Thymus (tissue), 11 donors: ENCODE measurements at regions not wholly inside any gene's neighbourhood (a gene's known extent, or its start where the extent isn't known, plus 50 kb on each side); places are given as distances from the start of the nearest gene placed in this dataset.
"Not testable (repeated sequence)": the region's sequence is repeated elsewhere in the genome, so short reads cannot be mapped to it uniquely, and the experiment has no call there.

Source experiments
- DNase-seq, 9 donors: peaks; one replicate each; pipeline ENCODE4 v3.0.0-alpha.2; 2013; ENCODE audit warnings: low spot score in 9 of 9, low read depth in 6 of 9, missing footprints in 1 of 9
- H3K27ac ChIP-seq, 2 donors: one replicate each; pipeline ENCODE4 v1.5.1; 2013; ENCODE audit warnings: control low read depth in 1 of 2, low read depth in 1 of 2, low read length in 1 of 2, mild to moderate bottlenecking in 1 of 2, moderate library complexity in 1 of 2
- H3K27me3 ChIP-seq, 2 donors: one replicate each; pipeline ENCODE4 v1.5.1; 2013; ENCODE audit warnings: low read length in 1 of 2; ENCODE audit not compliant: control insufficient read depth in 2 of 2, insufficient read depth in 1 of 2
- H3K36me3 ChIP-seq, 2 donors: one replicate each; pipeline ENCODE4 v1.5.1; 2013; ENCODE audit warnings: low read length in 1 of 2, mild to moderate bottlenecking in 1 of 2, moderate library complexity in 1 of 2; ENCODE audit not compliant: control insufficient read depth in 2 of 2, insufficient read depth in 2 of 2
- H3K4me1 ChIP-seq, 2 donors: one replicate each; pipeline ENCODE4 v1.5.1; 2013; ENCODE audit warnings: low read length in 2 of 2; ENCODE audit not compliant: control insufficient read depth in 2 of 2, insufficient read depth in 2 of 2
- H3K4me3 ChIP-seq, 2 donors: one replicate each; pipeline ENCODE4 v1.5.1; 2013; ENCODE audit warnings: low read length in 2 of 2, control low read depth in 1 of 2, mild to moderate bottlenecking in 1 of 2
- H3K9me3 ChIP-seq, 2 donors: one replicate each; pipeline ENCODE4 v1.5.1; 2013; ENCODE audit warnings: low read length in 1 of 2, mild to moderate bottlenecking in 1 of 2; ENCODE audit not compliant: control insufficient read depth in 2 of 2, insufficient read depth in 1 of 2
- WGBS: extraction: QIAGEN DNeasy Blood & Tissue Kit; methylation state at CpG from one replicate; pipeline ENCODE4 v1.1.7; 2013; 5-methylcytosine and 5-hydroxymethylcytosine counted together
- donor health status: healthy.

DNA sequence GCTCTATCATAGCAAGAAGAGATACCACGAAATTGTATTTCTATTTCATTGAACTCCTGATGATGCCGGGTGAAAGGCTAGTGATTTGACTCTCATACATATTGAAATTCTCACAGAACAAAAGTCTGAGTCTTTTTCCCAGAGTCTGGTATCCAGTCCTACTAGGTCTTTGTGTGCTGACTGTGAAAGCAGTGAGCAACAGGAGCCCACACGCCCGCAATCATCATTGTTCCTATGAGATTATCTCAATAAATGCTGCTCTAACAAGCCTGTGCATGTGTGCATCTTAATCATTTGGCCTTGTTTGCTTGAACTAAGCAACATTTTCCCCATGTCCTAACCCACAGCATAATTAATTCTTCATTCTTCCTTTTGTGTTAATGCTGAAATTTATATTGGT is 1466.0 kb downstream of the CDH11 start:
- 78% methylated on average over 4 of the region's 4 CpGs for WGBS

DNA sequence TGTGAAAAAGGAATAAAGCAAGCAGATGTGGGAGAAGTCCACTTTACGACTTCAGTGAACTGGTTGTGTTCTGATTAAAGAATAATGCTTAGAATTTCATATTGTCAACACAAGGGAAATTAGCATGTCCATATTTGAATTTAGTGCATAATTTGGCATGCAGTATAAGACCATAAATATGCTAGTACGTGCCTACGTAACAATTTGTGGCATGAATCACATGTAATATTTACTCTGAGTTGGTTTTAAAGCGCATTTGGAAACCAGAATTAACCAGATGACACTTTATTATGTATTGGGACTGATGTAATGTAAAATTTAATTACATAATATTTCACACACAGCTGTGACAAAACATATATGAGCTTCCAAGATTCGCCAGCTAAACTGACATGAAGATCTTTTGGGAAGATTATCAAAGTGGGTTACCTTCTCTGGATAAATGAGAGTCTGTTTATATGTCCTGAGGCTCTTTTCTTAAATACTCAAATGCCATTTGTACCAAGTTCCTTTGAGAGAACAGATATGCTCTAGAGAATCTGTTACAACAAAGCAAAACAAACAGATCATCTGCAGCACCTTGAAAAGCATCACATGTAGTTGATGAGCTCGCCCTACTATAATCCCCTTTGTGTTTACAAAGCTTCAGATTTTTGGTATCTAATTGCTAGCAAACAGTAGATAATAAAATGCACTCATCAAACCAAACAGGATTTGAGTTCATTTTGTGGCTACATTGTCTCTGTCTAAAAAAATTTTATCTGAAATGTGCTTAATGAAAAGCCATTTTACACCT is 1468.6 kb downstream of the CDH11 start:
- no peak for DNase-seq
- H3K4me3 ChIP-seq = no peak overlapping the region
- H3K27ac ChIP-seq = no peak overlapping the region
- H3K27me3 ChIP-seq = no peaks in the 10 kb centered on the region
- H3K4me1 ChIP-seq = no peaks in the 10 kb centered on the region
- 87% methylated on average over 6 of the region's 6 CpGs for WGBS
- H3K36me3 ChIP-seq = no peaks in the 10 kb centered on the region
- no peaks in the 10 kb centered on the region for H3K9me3 ChIP-seq

More for the DNA sequence above, 1466.0 kb downstream of the CDH11 start:
- Histone ChIP-seq H3K9me3 (no peaks in the 10 kb centered on the region), H3K36me3 (no peaks in the 10 kb centered on the region), H3K27me3 (no peaks in the 10 kb centered on the region), H3K4me3 (no peak overlapping the region), H3K4me1 (no peaks in the 10 kb centered on the region), H3K27ac (no peak overlapping the region)
- no peak for DNase-seq

DNA sequence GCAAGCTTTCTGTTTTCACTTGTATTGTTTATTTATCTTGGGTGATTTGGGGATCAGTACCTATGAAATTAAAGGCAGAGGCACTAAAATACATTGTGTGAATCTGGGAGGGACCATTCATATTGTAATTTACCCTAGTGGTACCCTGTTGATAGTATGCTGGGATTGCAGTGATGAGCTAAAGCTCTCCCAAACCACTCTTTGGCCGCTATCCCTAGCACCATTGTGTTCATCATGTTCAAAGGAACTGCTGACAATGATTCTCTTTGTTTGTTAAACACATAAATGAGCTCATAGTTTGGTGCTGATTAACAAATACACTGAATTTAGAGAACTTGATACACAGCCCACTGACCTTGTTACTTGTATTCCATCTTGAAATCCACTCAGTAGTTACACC is 1469.8 kb downstream of the CDH11 start:
- Histone ChIP-seq H3K36me3 (no peaks in the 10 kb centered on the region), H3K9me3 (no peaks in the 10 kb centered on the region), H3K27me3 (no peaks in the 10 kb centered on the region), H3K4me1 (no peaks in the 10 kb centered on the region), H3K27ac (no peak overlapping the region), H3K4me3 (no peak overlapping the region)
- WGBS = 85% methylated on average over 1 of the region's 1 CpG
- DNase-seq = no peak

DNA sequence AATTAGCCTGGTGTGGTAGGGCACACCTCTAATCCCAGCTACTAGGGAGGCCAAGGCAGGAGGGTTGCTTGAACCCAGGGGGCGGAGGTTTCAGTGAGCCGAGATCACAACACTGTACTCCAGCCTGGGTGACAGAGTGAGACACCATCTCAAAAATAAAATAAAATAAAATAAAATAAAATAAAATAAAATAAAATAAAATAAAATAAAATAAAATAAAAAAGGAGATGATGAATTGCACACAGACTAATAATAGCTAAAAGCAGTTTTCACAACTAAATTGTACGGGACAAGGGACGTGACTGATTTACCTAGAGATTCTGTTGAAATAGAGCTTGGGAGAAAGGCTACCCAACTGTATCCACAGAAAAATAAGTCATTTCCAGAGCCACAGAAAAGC is 1471.3 kb downstream of the CDH11 start:
- Histone ChIP-seq H3K4me1 (no peaks in the 10 kb centered on the region), H3K36me3 (no peaks in the 10 kb centered on the region), H3K27me3 (no peaks in the 10 kb centered on the region), H3K4me3 (no peak overlapping the region), H3K27ac (no peak overlapping the region), H3K9me3 (no peaks in the 10 kb centered on the region)
- WGBS = 84% methylated on average over 4 of the region's 4 CpGs
- DNase-seq = no peak

DNA sequence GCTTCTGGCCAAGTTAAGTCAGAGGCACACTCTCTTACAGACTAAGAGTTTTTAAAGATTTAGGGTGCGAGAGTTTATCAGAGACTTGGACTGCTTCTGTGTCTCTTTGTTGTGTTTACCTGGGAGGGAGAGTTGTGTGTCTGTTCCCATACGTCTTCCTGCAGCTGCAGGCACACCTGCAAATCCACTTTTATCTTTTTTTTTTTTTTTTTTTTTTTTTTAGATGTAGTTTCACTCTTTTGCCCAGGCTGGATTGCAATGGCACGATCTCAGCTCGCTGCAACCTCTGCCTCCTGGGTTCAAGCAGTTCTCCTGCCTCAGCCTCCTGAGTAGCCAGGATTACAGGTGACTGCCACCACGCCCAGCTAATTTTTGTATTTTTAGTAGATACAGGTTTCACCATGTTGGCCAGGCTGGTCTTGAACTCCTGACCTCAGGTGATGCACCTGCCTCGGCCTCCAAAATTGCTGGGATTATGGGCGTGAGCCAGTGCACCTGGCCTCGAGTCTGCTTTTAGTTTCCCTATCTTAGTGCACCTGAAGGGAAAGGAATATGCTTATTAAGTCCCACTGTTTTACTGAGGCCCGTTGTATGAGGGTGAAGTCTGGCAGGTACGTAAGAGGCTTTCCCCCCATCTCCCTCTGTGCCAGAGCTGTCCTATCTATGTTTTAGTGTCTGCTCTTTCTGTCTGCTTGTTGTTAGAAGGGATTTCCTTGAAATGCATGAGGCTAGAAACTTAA is 1488.0 kb downstream of the CDH11 start:
- 81% methylated on average over 10 of the region's 10 CpGs for WGBS
- H3K27me3 ChIP-seq, DNase-seq, H3K27ac ChIP-seq, H3K36me3 ChIP-seq, H3K4me3 ChIP-seq, H3K4me1 ChIP-seq, H3K9me3 ChIP-seq: not testable (repeated sequence)

DNA sequence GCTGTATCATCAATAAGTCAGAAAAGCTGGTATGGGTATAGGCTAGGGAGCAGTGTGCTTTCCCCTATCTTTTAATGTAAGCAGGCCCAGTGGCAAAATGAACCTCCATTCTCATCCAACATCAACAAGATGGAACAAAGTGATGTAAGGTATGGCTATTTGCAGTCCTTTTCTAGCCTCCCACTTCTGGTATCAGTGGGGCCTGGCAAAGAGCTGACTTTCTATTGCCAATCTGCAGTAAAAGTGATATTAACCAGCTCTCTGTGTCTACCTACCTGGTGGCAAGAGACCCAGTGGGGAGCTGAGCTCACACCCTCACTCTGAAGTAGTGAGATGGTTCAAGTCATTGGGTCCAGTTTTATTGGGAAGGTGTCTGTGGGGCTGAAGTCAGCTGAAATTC is 1492.6 kb downstream of the CDH11 start:
- Histone ChIP-seq H3K4me3 (no peak overlapping the region), H3K4me1 (no peaks in the 10 kb centered on the region), H3K36me3 (no peaks in the 10 kb centered on the region), H3K9me3 (peaks cover 0 to 3% of the 10 kb centered on the region in 2 donors), H3K27ac (no peak overlapping the region), H3K27me3 (no peaks in the 10 kb centered on the region)
- no peak for DNase-seq

DNA sequence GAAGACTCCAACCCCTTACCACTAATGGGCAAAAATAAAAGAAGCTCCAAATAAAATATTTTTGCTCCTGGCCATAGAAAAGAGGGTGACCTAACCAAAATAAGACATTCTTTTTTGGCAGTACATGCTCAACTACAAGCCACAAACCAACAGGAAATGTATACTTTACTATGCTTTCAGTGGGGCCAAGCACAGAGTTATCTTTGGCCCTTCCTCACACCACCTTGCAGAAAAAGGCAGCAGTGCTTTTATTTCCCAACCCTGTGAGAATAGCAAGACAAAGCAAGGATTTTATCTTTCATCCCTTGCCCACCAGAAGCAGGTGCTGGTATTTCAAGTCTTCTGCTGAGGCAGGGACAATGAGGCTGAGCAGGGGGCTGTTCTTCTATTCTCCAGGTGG is 1493.1 kb downstream of the CDH11 start:
- H3K4me1 ChIP-seq = no peaks in the 10 kb centered on the region
- no peaks in the 10 kb centered on the region for H3K36me3 ChIP-seq
- H3K27me3 ChIP-seq = no peaks in the 10 kb centered on the region
- H3K4me3 ChIP-seq = no peak overlapping the region
- no peak for DNase-seq
- no peak overlapping the region for H3K27ac ChIP-seq
- H3K9me3 ChIP-seq = peaks cover 0 to 3% of the 10 kb centered on the region in 2 donors

DNA sequence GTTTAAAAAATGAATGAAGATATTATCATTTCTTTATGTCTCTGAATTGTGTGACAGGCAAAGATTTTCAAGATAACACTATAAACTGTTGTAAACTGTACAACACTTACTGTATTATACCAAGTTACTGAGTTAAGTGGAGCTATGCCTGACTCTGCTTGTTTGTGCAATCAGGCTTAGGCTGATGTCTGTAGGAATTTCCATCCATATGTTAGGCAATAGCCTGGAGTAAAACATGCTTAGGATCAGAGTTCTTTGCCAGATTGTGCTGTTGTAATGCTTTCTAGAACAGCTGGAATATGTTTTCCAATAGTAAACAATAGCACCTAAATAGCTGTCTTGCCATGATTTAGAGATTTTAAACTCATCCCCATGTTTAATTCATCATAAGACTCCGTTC is 1496.7 kb downstream of the CDH11 start:
- Histone ChIP-seq H3K9me3 (peaks cover 0 to 3% of the 10 kb centered on the region in 2 donors), H3K27me3 (no peaks in the 10 kb centered on the region), H3K4me1 (no peaks in the 10 kb centered on the region), H3K36me3 (no peaks in the 10 kb centered on the region), H3K4me3 (no peak overlapping the region), H3K27ac (no peak overlapping the region)
- DNase-seq = no peak
- WGBS = 74% methylated on average over 1 of the region's 1 CpG

DNA sequence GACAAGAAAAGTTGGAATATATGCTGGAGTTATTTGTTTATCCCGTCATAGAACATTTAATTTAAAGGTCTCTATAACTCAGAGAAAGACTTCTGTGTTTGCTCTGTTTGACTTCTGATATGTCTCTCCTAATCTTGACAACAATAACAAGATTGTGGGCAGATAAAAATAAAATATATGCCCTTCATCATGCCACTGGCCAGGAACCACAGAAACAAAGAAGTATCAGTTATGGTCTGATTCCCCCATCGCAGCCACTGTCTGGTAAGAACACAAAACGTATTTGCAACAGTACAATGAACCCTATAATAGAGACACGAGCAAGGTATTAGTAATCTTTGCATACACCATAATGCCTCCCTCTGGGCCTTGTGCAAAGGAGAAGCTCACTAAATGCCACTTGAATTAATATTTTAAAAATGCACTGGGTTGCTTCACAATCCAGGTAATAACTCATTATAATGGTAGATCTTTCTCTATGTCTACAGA is 1498.3 kb downstream of the CDH11 start:
- no peaks in the 10 kb centered on the region for H3K27me3 ChIP-seq
- no peaks in the 10 kb centered on the region for H3K4me1 ChIP-seq
- H3K36me3 ChIP-seq = no peaks in the 10 kb centered on the region
- H3K9me3 ChIP-seq = peaks cover 0 to under 1% of the 10 kb centered on the region in 2 donors
- DNase-seq = no peak
- 84% methylated on average over 4 of the region's 4 CpGs for WGBS
- no peak overlapping the region for H3K27ac ChIP-seq
- no peak overlapping the region for H3K4me3 ChIP-seq
